ENCODE measurements at regions not wholly inside any gene's neighbourhood (a gene's known extent, or its start where the extent isn't known, plus 50 kb on each side); places are given as distances from the start of the nearest gene placed in this dataset.

DNA sequence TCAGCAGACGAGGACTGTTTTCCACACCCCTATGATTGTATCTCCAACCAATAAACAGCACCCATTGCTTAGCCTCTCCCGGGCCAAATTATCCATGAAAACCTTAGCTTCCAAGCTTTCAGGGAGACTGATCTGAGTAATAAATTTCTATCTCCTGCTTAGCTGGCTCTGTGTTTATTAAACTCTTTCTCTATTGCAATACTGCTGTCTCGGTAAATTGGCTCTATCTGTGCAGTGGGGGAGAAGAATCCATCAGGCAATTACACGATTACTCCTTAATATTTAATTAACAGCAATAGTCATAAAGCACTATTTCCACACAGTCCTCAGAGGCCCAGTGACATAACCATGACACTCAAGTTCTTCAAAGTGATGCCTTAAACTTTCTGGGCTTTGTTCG, 1122.8 kb downstream of the TYW1 start:
- no peak for TF ChIP-seq EZH2 (optimal IDR thresholded peaks at IDR 0.05; ENCODE audit: low read depth, low read length)
- TF ChIP-seq, protein P1, sequence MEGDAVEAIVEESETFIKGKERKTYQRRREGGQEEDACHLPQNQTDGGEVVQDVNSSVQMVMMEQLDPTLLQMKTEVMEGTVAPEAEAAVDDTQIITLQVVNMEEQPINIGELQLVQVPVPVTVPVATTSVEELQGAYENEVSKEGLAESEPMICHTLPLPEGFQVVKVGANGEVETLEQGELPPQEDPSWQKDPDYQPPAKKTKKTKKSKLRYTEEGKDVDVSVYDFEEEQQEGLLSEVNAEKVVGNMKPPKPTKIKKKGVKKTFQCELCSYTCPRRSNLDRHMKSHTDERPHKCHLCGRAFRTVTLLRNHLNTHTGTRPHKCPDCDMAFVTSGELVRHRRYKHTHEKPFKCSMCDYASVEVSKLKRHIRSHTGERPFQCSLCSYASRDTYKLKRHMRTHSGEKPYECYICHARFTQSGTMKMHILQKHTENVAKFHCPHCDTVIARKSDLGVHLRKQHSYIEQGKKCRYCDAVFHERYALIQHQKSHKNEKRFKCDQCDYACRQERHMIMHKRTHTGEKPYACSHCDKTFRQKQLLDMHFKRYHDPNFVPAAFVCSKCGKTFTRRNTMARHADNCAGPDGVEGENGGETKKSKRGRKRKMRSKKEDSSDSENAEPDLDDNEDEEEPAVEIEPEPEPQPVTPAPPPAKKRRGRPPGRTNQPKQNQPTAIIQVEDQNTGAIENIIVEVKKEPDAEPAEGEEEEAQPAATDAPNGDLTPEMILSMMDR (IDR thresholded peaks at IDR 0.05; ENCODE audit: low read length): no peak
- no peak for TF ChIP-seq EZH2phosphoT487 (IDR thresholded peaks at IDR 0.05; ENCODE audit: low read length)
